ENCODE measurements at regions not wholly inside any gene's neighbourhood (a gene's known extent, or its start where the extent isn't known, plus 50 kb on each side); places are given as distances from the start of the nearest gene placed in this dataset.

DNA sequence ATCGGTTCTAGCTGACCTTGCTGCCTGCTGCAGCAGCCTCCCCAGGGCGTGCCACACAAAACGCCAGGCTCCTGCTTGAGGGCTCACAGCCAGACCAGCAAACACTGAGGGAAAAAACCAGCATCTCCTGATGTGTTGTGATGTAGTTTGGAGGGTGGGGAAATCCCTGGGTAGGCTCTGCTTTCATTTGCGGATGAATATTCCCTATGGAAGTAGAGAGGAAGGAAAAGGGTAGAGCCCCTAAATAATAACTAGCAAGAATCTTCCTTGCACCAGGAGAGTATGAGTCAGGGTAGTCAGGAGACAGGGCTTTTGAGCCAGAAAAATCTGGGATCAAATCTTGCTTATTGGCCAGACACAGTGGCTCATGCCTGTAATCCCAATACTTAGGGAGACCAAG, 545.3 kb downstream of the RFC3 start:
- Histone ChIP-seq H2BK120ac (ENCODE audit: low read depth, low read length) (no peak overlapping the region), H3K9me1 (ENCODE audit: insufficient read depth, low read length) (no peaks in the 10 kb centered on the region; the same call in 1 of the 2 replicates), H4K91ac (ENCODE audit: insufficient read depth, low read depth, low read length) (no peak overlapping the region), H2AK9ac (replicated peaks; ENCODE audit: low read depth, low read length, poor library complexity) (no peak overlapping the region), H3K4me2 (ENCODE audit: low read depth, low read length) (no peak overlapping the region), H3K79me1 (ENCODE audit: low read depth in 1 of 2, low read length in 2 of 2) (no peaks in the 10 kb centered on the region), H3K9me3 (ENCODE audit: control insufficient read depth, insufficient read depth, low read length) (no peaks in the 10 kb centered on the region), H2BK5ac (ENCODE audit: low read depth, low read length, poor library complexity, severe bottlenecking) (no peak overlapping the region), H3K56ac (ENCODE audit: extremely low read depth, insufficient read depth, low read length) (no peak overlapping the region), H4K5ac (ENCODE audit: low read depth, low read length) (no peak overlapping the region), H2BK15ac (ENCODE audit: low read depth, low read length) (no peak overlapping the region), H3K27me3 (ENCODE audit: control insufficient read depth, insufficient read depth, low read length) (no peaks in the 10 kb centered on the region), H3K4ac (ENCODE audit: low read depth, low read length) (no peak overlapping the region), H3K4me3 (ENCODE audit: insufficient read depth, low read depth, low read length) (no peak overlapping the region), H2AK5ac (ENCODE audit: low read depth, low read length) (no peak overlapping the region), H2BK20ac (ENCODE audit: low read depth, low read length) (no peak overlapping the region), H2AFZ (replicated peaks; ENCODE audit: low read length, poor library complexity) (no peak overlapping the region), H3K27ac (ENCODE audit: insufficient read depth, low read length) (no peak overlapping the region), H3K36me3 (ENCODE audit: control insufficient read depth, insufficient read depth, low read length) (no peaks in the 10 kb centered on the region), H3K9ac (ENCODE audit: low read depth, low read length) (no peak overlapping the region), H3K23ac (ENCODE audit: low read depth, low read length) (no peak overlapping the region), H4K8ac (ENCODE audit: low read depth in 2 of 2, low read length in 2 of 2) (no peak overlapping the region), H3K4me1 (ENCODE audit: control insufficient read depth, insufficient read depth, low read length) (0 out of 2 replicates have a peak, but pooled peaks cover 1% of the 10 kb centered on the region), H4K20me1 (ENCODE audit: insufficient read depth, low read length) (no peaks in the 10 kb centered on the region), H3K18ac (ENCODE audit: low read depth, low read length) (no peak overlapping the region), H3K14ac (replicated peaks; ENCODE audit: low read depth, low read length) (no peak overlapping the region)
- TF ChIP-seq FOS (IDR thresholded peaks at IDR 0.05; ENCODE audit: low read depth, low read length) (no peak), RCOR1 (IDR thresholded peaks at IDR 0.05; ENCODE audit: insufficient replicate concordance, low read length) (no peak), SMC3 (IDR thresholded peaks at IDR 0.05; ENCODE audit: low read depth, low read length) (no peak), BHLHE40 (IDR thresholded peaks at IDR 0.05; ENCODE audit: low read depth, low read length) (no peak), CHD1 (IDR thresholded peaks at IDR 0.05; ENCODE audit: low read depth, low read length) (no peak), MAZ (IDR thresholded peaks at IDR 0.05; ENCODE audit: borderline replicate concordance, low read depth, low read length) (no peak), MAFK (IDR thresholded peaks at IDR 0.05; ENCODE audit: low read depth, low read length) (no peak), CEBPB (IDR thresholded peaks at IDR 0.05; ENCODE audit: low read depth, low read length) (no peak), RAD21 (IDR thresholded peaks at IDR 0.05; ENCODE audit: low read length) (no peak), NFE2L2 (IDR thresholded peaks at IDR 0.05; ENCODE audit: low read depth, low read length) (no peak)
- TF ChIP-seq, protein P1, sequence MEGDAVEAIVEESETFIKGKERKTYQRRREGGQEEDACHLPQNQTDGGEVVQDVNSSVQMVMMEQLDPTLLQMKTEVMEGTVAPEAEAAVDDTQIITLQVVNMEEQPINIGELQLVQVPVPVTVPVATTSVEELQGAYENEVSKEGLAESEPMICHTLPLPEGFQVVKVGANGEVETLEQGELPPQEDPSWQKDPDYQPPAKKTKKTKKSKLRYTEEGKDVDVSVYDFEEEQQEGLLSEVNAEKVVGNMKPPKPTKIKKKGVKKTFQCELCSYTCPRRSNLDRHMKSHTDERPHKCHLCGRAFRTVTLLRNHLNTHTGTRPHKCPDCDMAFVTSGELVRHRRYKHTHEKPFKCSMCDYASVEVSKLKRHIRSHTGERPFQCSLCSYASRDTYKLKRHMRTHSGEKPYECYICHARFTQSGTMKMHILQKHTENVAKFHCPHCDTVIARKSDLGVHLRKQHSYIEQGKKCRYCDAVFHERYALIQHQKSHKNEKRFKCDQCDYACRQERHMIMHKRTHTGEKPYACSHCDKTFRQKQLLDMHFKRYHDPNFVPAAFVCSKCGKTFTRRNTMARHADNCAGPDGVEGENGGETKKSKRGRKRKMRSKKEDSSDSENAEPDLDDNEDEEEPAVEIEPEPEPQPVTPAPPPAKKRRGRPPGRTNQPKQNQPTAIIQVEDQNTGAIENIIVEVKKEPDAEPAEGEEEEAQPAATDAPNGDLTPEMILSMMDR (conservative IDR thresholded peaks at IDR 0.05; ENCODE audit: low read depth, low read length): no peak
- TF ChIP-seq, protein P2, sequence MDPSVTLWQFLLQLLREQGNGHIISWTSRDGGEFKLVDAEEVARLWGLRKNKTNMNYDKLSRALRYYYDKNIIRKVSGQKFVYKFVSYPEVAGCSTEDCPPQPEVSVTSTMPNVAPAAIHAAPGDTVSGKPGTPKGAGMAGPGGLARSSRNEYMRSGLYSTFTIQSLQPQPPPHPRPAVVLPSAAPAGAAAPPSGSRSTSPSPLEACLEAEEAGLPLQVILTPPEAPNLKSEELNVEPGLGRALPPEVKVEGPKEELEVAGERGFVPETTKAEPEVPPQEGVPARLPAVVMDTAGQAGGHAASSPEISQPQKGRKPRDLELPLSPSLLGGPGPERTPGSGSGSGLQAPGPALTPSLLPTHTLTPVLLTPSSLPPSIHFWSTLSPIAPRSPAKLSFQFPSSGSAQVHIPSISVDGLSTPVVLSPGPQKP (IDR thresholded peaks at IDR 0.05; ENCODE audit: borderline replicate concordance, low read depth, low read length): no peak
- TF ChIP-seq, protein P3, sequence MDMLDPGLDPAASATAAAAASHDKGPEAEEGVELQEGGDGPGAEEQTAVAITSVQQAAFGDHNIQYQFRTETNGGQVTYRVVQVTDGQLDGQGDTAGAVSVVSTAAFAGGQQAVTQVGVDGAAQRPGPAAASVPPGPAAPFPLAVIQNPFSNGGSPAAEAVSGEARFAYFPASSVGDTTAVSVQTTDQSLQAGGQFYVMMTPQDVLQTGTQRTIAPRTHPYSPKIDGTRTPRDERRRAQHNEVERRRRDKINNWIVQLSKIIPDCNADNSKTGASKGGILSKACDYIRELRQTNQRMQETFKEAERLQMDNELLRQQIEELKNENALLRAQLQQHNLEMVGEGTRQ (IDR thresholded peaks at IDR 0.05; ENCODE audit: low read depth, low read length): no peak
- DNase-seq (no peak), ATAC-seq (ENCODE audit: low read depth) (no peak)
- WGBS, 2 experiments (ENCODE audit: extremely low coverage in 2 of 2, insufficient read length in 1 of 2): 95% methylated on average over 3 of the region's 4 CpGs; no CpG with 5 or more reads in 1 of the 2 experiments
- BruUV-seq (replicated peaks): no TSS peak
- ChIA-PET POLR2A (ENCODE audit: unreplicated experiment) (no interaction called here), CTCF (no interaction called here)
- in situ Hi-C loops (cut with MboI; ENCODE audit: low sequenced_read_pairs): no loop called here
- intact Hi-C loops (cut with micrococcal nuclease): no loop called here
- dilution Hi-C loops (cut with HindIII; ENCODE audit: low sequenced_read_pairs, unreplicated experiment): no loop called here

All from IMR-90 (cell line).